ENCODE measurements at regions not wholly inside any gene's neighbourhood (a gene's known extent, or its start where the extent isn't known, plus 50 kb on each side); places are given as distances from the start of the nearest gene placed in this dataset.

DNA sequence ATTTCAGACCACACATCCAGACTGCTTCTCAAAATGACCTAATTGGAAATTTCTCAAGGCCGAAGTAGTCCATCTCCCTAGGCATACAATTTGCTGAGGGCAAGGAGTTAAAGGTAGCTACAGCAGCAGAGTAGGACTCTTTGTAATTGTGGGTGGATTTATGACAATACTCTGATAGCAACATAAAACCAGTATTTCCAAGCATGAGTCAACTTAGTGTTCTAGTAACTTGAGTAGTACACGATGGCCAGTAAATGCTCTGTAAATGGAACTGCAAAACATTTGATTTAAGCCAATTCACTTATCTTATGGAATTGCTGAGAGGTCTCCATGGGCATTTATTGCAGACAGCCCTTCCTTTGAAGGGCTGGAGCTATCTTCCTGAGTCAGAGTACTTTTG is 352.2 kb downstream of the PLK2 start:
- H3K4me3 ChIP-seq (ENCODE audit: low read depth, low read length, poor library complexity, severe bottlenecking), result no peak overlapping the region
- intact Hi-C loops (cut with micrococcal nuclease; ENCODE audit: unreplicated experiment), result no loop called here
- ChIA-PET POLR2A (ENCODE audit: low non-redundant PET) (no interaction called here), CTCF (no interaction called here)
- TF ChIP-seq EZH2 (IDR thresholded peaks at IDR 0.05; ENCODE audit: borderline replicate concordance, low read depth, low read length, poor library complexity, severe bottlenecking), result no peak
- TF ChIP-seq, protein P1, sequence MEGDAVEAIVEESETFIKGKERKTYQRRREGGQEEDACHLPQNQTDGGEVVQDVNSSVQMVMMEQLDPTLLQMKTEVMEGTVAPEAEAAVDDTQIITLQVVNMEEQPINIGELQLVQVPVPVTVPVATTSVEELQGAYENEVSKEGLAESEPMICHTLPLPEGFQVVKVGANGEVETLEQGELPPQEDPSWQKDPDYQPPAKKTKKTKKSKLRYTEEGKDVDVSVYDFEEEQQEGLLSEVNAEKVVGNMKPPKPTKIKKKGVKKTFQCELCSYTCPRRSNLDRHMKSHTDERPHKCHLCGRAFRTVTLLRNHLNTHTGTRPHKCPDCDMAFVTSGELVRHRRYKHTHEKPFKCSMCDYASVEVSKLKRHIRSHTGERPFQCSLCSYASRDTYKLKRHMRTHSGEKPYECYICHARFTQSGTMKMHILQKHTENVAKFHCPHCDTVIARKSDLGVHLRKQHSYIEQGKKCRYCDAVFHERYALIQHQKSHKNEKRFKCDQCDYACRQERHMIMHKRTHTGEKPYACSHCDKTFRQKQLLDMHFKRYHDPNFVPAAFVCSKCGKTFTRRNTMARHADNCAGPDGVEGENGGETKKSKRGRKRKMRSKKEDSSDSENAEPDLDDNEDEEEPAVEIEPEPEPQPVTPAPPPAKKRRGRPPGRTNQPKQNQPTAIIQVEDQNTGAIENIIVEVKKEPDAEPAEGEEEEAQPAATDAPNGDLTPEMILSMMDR (conservative IDR thresholded peaks at IDR 0.05; ENCODE audit: low read depth, low read length), result no peak
- DNase-seq (ENCODE audit: low spot score), result no peak
- no peaks in the 10 kb centered on the region for H3K4me1 ChIP-seq (ENCODE audit: insufficient read depth, low read length, poor library complexity, severe bottlenecking)
- H3K27me3 ChIP-seq (replicated peaks; ENCODE audit: insufficient read depth, low read depth, low read length, poor library complexity), result no peaks in the 10 kb centered on the region
- H3K27ac ChIP-seq (ENCODE audit: low read depth, low read length, poor library complexity, severe bottlenecking), result no peak overlapping the region
- BruUV-seq (replicated peaks), result no TSS peak
- no peaks in the 10 kb centered on the region for H3K9me3 ChIP-seq (ENCODE audit: low read depth, low read length, poor library complexity, severe bottlenecking)
- H3K36me3 ChIP-seq (ENCODE audit: insufficient read depth, low read length, poor library complexity, severe bottlenecking), result no peaks in the 10 kb centered on the region

DNA sequence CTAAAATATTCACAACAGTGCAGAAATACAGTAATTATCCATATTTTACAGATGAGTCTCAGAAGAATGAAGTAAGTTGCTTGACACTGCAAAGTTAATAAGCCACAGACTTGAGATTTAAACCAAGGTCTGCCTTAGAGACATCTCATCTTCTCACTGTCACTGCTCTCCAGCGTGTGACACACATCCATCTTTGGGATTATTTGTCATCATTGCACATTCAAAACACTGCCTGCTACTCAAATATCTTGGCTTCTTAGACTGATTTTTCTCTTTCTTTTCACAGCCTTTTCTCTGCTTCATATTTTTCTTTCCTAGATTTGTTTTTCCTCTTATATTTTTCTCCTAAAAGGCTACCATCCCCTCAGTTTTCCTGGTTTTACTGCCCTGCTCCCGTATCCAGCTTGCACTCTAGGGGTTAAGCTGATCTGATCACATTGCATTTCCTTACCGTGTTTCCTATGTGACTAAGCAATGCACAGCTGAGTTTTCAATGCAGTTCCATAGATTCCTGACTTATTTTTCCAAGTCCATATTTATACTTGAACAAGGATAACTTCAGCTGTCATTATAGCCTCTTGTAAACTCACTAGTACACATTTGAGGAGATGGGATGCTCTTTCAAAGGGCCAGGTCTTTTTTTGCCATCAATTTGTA is 353.0 kb downstream of the PLK2 start:
- Histone ChIP-seq H3K4me3 (ENCODE audit: low read depth, low read length, poor library complexity, severe bottlenecking) (no peak overlapping the region), H3K36me3 (ENCODE audit: insufficient read depth, low read length, poor library complexity, severe bottlenecking) (no peaks in the 10 kb centered on the region), H3K9me3 (ENCODE audit: low read depth, low read length, poor library complexity, severe bottlenecking) (no peaks in the 10 kb centered on the region), H3K4me1 (ENCODE audit: insufficient read depth, low read length, poor library complexity, severe bottlenecking) (no peaks in the 10 kb centered on the region), H3K27me3 (replicated peaks; ENCODE audit: insufficient read depth, low read depth, low read length, poor library complexity) (no peaks in the 10 kb centered on the region), H3K27ac (ENCODE audit: low read depth, low read length, poor library complexity, severe bottlenecking) (no peak overlapping the region)
- no TSS peak for BruUV-seq (replicated peaks)
- intact Hi-C loops (cut with micrococcal nuclease; ENCODE audit: unreplicated experiment), result no loop called here
- no peak for TF ChIP-seq EZH2 (IDR thresholded peaks at IDR 0.05; ENCODE audit: borderline replicate concordance, low read depth, low read length, poor library complexity, severe bottlenecking)
- TF ChIP-seq, protein P1 (conservative IDR thresholded peaks at IDR 0.05; ENCODE audit: low read depth, low read length), result no peak
- POLR2A ChIA-PET (ENCODE audit: low non-redundant PET), result no interaction called here
- DNase-seq (ENCODE audit: low spot score), result no peak
- CTCF ChIA-PET, result no interaction called here

DNA sequence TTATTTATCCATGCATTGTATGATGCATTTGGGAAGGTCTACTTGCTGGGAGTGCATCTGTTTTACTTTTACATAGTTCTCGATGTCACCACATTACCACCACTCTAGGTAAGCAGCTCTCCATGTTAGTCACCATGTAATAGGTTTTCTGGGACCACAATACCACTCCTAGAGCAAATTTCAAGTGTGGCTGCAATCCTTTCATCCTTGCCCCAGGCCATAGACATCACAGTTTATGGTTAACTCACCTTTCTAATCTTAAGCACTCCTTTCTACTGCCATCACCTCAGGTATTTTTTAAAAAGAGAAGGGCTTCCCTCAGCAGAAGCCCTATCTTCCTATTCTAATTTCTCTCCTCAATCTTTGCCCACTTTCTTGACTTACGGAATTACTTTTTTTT is 354.1 kb downstream of the PLK2 start:
- ChIA-PET CTCF (no interaction called here), POLR2A (ENCODE audit: low non-redundant PET) (no interaction called here)
- H3K27me3 ChIP-seq (replicated peaks; ENCODE audit: insufficient read depth, low read depth, low read length, poor library complexity), result no peaks in the 10 kb centered on the region
- no TSS peak for BruUV-seq (replicated peaks)
- TF ChIP-seq EZH2 (IDR thresholded peaks at IDR 0.05; ENCODE audit: borderline replicate concordance, low read depth, low read length, poor library complexity, severe bottlenecking), result no peak
- TF ChIP-seq, protein P1 (conservative IDR thresholded peaks at IDR 0.05; ENCODE audit: low read depth, low read length), result no peak
- H3K9me3 ChIP-seq (ENCODE audit: low read depth, low read length, poor library complexity, severe bottlenecking), result no peaks in the 10 kb centered on the region
- no peaks in the 10 kb centered on the region for H3K4me1 ChIP-seq (ENCODE audit: insufficient read depth, low read length, poor library complexity, severe bottlenecking)
- H3K27ac ChIP-seq (ENCODE audit: low read depth, low read length, poor library complexity, severe bottlenecking), result no peak overlapping the region
- intact Hi-C loops (cut with micrococcal nuclease; ENCODE audit: unreplicated experiment), result no loop called here
- no peak for DNase-seq (ENCODE audit: low spot score)
- H3K36me3 ChIP-seq (ENCODE audit: insufficient read depth, low read length, poor library complexity, severe bottlenecking), result no peaks in the 10 kb centered on the region
- H3K4me3 ChIP-seq (ENCODE audit: low read depth, low read length, poor library complexity, severe bottlenecking), result no peak overlapping the region
